ENCODE measurements at regions not wholly inside any gene's neighbourhood (a gene's known extent, or its start where the extent isn't known, plus 50 kb on each side); places are given as distances from the start of the nearest gene placed in this dataset.

DNA sequence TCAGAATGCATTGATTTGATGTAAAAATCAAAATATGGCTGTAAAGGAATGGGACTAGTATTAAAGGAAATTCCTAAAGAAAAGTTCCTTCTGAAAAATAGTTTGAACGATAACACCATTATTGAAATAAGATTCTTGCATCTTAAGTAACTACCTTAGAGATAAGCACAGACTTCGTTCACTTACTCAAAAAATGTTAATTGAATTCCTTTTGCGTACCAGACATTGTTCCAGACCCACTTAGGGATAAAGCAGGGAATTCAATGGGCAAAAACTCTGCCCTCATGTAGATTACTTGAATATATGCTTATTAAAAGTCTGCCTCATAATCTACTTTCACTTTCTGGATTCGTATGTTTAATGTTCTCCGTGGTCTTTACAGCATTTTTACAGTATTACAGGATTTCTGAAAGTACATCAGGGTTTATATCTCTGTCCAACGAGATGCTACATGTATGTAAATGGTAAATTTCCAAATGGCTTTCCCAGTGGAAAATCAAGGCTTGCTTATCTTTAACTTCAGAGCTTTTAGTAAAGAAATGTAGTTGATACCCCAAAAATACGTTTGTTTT, 213.7 kb downstream of the GXYLT1 start:
- DNase-seq = no peak

GRCh38 chr12:41924111-41924510, 220.6 kb downstream of the GXYLT1 start:
- no peak for DNase-seq

DNA sequence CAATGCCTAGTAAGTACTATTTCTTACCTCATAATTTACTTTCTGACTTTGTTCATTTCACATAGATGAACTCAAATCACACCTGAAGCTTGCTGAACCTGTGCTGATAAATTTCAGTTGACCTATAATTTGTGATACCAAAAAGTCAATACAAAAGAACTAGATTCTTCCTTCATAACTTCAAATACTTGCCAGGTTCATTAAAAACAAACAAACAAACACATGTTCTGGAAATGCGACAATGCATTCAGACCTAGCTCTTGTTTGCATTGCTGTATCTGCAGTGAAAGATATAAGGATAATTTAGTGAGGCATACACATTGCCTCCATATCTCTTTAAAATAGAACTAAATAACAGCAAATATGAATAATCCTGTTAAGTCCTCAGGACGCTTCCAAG, 221.3 kb downstream of the GXYLT1 start:
- DNase-seq = no peak

GRCh38 chr12:41920355-41920754, 224.3 kb downstream of the GXYLT1 start:
- DNase-seq = no peak

GRCh38 chr12:41919526-41920261, 225.0 kb downstream of the GXYLT1 start:
- no peak for DNase-seq

GRCh38 chr12:41919048-41919447, 225.6 kb downstream of the GXYLT1 start:
- DNase-seq = no peak

DNA sequence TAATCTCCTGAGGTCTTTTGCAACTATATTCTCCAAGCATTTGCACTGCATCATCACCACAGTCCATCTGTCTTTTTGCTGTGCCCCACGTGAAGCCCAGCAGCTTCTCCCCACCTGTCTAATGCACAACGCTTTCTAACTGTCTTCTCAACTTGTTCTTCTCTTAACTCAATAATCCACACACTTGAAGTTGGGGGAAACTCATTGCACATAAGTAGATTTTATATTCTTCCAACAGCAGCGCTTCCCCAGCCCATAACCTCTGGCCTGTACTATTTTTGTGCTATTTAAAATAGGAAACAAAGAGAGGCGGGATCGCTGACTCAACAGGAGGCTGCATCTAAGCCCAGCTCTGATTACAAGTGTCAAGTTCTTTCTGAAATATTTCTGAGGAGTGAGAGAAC, 226.7 kb downstream of the GXYLT1 start:
- DNase-seq = no peak

DNA sequence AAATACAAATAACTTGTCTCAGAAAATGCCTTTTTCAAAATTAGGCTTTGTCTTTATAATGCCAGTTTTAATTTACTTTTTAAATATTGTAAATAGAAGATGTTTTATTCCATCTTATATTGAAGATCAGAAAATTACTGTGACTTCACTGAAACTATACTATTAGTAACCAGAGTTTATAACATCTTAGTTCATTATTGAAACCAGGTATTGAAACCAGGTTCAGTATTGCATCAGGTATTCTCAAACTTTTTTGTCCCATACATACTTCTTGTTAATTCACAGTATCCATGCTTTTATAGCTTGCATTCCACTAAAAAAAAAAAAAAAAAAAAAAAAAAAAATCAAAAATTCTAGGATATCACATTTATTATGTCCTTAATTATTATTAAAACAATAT, 227.5 kb downstream of the GXYLT1 start:
- no peak for DNase-seq

DNA sequence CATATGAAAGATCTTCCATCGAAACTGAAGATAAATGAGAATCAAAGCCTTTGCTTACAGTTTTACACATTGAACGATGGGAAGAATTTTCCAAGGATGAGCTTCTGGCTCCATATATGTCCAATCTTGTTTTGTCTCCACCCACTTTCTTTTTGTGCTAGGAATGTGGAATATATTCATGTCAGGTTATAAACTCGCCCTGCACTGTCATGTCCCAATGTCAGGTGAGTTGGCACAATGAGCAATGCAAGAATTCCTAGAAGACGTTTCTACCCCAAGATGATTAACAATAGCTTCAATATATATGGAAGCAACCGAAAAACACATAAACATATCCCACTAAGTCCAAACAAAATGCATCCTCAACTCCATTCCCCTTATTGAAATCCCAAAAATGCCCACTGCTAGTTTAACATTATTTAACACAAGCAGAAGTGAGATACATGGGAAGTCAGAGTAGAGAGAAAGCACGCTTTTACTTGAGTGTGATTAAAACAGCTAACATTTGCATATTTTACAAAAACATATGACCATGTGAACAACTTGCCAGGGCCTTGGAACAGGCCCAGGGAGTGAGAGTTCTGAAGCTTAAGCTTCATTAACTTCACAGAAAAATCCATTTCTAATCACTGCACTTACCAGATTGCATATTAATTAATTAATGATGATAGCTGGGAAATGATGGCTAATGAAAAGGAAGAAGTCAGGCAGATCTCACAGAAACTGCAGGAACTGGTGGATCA, 233.9 kb downstream of the GXYLT1 start:
- DNase-seq = no peak

DNA sequence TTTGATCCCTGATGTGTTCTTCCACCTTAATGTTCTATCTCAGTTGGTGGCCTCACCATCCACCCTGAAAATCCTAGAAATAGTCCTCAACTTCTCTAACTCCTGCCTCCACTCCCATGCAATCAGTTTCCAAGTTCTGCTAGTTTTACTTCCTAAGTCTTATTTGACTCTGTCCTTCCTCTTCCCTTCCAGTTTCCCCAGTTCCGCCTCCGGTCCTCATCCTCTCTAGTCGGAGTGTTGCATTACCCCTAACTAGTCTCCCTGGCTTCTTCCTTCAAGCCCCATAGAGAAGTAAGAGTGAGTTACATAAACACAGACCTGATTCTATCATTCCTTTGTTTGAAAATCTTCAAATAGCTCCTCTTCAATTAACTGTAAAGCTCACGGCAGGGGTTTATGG, 236.5 kb downstream of the GXYLT1 start:
- DNase-seq = no peak

DNA sequence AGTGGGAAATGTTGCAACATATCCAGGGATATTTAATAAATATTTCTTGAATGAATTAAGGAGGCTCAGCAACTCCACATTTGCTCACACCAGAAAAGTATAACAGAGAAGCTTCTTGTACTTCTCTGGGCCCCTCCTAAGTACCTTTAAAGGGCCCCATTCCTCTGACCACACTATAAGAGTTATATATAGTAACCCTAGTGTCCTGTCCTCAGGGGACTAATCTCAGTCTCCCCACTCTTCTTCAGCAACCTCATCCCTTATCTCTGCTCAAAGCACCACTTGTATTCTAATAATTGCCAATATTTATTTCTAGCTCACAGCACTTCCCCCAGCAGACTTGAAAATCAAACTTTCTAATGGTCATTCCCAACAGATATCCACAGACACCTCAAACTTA, 237.1 kb downstream of the GXYLT1 start:
- DNase-seq = no peak

DNA sequence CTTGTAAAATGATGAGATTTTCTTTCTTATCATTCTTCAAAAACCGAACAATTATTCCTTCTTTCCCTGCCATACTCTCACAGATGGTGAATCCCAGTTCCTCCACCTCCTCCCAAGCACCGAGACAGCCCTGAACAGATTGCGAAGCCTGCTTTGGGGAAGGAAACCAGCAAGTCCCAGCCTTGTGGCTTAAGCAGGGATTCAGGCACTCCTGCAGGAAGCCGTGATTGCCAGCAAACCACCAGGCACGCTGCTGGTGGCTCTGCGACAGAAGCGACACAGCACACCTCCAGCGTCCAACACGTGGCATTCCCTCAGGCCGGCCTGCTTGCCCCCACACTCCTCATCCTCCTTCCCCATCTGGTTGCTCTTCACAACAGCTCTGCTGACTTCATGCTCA, 237.7 kb downstream of the GXYLT1 start:
- DNase-seq = no peak

GRCh38 chr12:41905759-41906297, 238.8 kb downstream of the GXYLT1 start:
- DNase-seq = no peak

DNA sequence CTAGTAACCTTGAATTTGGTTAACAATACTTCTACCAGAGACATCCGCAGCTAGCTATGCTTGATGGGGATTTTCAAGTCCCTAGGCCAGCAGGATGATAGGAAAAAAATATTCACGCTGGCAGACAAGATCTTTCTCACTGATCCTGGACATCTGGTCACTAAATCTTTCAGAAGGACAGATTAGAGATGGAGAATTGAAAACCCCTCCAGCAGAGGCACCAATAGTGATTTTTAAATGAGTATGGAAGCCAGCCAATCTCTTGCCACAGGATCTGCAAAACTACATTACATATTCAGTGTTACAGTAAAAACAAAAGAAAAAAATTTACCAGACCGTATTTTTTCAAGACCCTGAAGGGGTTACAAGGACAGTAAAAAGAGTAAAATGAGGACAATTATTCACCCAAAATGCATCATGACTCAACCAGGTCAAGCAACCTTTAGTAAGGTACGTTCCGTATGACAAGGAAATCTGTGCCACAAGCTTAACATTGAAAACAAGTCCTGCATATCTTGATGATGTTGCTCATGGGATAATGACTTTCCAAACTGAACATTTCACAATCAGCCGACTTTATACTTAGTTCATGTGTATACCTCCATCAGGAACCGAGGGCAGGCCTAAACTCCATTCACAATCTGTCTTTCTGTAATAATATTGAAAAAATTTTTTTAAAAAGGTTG, 239.5 kb downstream of the GXYLT1 start:
- no peak for DNase-seq

GRCh38 chr12:41904041-41904440, 240.6 kb downstream of the GXYLT1 start:
- DNase-seq = no peak

GRCh38 chr12:41903014-41903708, 241.5 kb downstream of the GXYLT1 start:
- no peak for DNase-seq

DNA sequence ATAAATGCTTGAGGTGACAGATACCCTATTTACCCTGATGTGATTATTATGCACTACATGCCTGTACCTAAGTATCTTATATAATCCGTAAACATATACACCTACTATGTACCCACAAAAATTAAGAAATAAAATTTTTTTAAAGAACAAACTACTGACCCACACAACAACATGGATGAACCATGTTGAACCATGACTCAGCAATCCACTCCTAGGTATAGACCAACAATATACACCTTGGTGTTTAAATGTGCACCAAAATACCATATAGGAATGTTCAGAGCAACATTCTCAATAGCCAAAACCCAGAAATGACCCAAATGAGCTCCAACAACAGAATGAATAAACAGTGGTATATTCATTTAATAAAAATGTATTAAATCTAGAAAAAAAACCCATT, 245.1 kb downstream of the GXYLT1 start:
- no peak for DNase-seq

DNA sequence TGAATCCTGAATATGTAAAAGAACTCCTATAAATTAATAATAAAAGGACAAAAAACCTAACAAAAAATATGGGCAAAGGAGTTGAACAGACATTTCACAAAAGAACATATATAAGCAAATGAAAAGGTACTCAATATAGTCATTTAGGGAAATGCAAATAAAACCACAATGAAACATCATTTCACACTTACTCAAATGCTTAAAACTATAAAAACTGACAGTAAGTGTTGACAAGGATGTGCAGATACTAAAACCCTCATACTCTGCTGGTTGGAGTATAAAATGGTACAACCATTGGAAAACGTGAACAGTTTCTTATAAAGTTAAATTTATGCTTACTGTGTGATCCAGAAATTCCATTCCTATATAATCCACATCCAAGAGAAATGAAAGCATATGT, 247.1 kb downstream of the GXYLT1 start:
- DNase-seq = no peak

DNA sequence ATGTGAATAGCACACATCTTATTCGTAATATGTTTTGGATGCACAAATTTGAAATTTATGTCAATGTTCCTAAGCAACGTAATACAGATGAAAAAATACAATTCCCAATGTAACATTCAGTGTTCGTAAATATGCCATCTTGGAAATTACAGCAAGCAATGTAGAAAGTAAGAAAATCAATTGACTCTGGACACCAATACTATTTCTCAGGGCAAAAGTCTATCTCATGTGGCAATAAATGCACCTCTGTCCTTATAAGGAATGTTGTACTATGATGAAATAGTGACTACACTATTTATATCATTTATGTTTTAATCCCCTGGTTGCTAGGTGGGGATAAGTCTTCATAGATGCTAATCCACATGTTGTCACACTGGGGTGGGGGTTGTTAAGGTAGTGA, 251.2 kb downstream of the GXYLT1 start:
- DNase-seq = no peak

- no peak for DNase-seq
Measured at GRCh38 chr12:41892302-41892701, 252.4 kb downstream of the GXYLT1 start.

GRCh38 chr12:41891226-41891625, 253.4 kb downstream of the GXYLT1 start:
- no peak for DNase-seq

- no peak for DNase-seq
Measured at GRCh38 chr12:41888285-41888684, 256.4 kb downstream of the GXYLT1 start.
